ENCODE measurements at regions not wholly inside any gene's neighbourhood (a gene's known extent, or its start where the extent isn't known, plus 50 kb on each side); places are given as distances from the start of the nearest gene placed in this dataset.

- TF ChIP-seq CTCF (optimal IDR thresholded peaks at IDR 0.05 in 1 of 3, IDR thresholded peaks at IDR 0.05 in 1 of 3, conservative IDR thresholded peaks at IDR 0.05 in 1 of 3; ENCODE audit: extremely low read depth in 1 of 3, insufficient read depth in 2 of 3, low read length in 3 of 3) (no peak), EZH2 (IDR thresholded peaks at IDR 0.05; ENCODE audit: low read length) (no peak)
Measured at GRCh38 chr15:91572110-91572509, 281.4 kb upstream of the SLCO3A1 start.

Measured in keratinocyte (primary cell).